ENCODE measurements at regions not wholly inside any gene's neighbourhood (a gene's known extent, or its start where the extent isn't known, plus 50 kb on each side); places are given as distances from the start of the nearest gene placed in this dataset.

DNA sequence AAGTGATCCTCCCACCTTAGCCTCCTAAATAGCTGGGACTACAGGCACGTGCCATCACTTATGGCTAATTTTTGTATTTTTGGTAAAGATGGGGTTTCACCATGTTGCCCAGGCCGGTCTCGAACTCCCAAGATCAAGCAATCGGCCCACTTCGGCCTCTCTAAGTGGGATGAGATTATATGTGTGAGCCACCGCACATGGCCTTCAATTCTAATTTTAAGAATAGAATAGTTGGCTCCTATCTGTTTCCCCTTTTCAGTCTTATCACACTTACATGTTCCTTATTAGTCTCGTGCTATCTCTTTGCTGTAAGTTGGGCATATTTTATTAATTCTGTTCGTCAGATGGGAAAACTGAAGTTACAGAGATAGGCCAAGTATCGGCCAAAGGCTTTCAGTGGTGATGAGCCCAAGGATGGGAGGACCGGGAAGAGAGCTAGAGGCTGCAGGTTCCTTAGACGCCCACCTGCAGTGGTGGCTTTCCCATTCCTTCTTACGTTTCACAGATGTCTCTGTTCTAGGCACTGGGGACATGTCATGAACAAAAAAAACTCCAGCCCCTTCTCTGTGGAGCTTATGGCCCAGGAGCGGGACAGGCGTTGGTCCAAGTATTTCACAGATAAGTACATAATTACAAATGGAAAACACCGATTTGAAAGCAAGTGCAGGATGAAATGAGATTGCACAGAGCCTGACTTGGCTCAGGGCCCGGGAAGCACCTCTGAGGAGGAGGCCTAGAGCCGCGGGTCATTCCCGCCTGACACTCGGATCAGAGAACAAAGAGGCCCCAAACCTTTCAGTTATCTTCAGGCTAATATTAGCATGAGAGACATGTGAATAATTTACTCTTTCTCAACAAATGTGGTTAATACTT lies 91.1 kb upstream of the KLF13 start:
- TF ChIP-seq, protein P1, sequence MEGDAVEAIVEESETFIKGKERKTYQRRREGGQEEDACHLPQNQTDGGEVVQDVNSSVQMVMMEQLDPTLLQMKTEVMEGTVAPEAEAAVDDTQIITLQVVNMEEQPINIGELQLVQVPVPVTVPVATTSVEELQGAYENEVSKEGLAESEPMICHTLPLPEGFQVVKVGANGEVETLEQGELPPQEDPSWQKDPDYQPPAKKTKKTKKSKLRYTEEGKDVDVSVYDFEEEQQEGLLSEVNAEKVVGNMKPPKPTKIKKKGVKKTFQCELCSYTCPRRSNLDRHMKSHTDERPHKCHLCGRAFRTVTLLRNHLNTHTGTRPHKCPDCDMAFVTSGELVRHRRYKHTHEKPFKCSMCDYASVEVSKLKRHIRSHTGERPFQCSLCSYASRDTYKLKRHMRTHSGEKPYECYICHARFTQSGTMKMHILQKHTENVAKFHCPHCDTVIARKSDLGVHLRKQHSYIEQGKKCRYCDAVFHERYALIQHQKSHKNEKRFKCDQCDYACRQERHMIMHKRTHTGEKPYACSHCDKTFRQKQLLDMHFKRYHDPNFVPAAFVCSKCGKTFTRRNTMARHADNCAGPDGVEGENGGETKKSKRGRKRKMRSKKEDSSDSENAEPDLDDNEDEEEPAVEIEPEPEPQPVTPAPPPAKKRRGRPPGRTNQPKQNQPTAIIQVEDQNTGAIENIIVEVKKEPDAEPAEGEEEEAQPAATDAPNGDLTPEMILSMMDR (IDR thresholded peaks at IDR 0.05; ENCODE audit: insufficient read depth, low read depth, low read length), result no peak
- no peak overlapping the region for H3K4me3 ChIP-seq (ENCODE audit: low read depth, low read length)
- no peak for DNase-seq (ENCODE audit: low read depth)
- no peaks in the 10 kb centered on the region for H3K27me3 ChIP-seq (ENCODE audit: control insufficient read depth, insufficient read depth, low read length)
- ChIA-PET CTCF (interaction anchor here (1.7 kb wide), 1 partner anchor 21 kb away, joined by 8 read pairs; no protein-coding TSS in a partner anchor), POLR2A (no interaction called here)
- no peaks in the 10 kb centered on the region for H3K36me3 ChIP-seq (ENCODE audit: control insufficient read depth, insufficient read depth, low read length)

- TF ChIP-seq, protein P1 (IDR thresholded peaks at IDR 0.05; ENCODE audit: insufficient read depth, low read depth, low read length), result no peak
- H3K36me3 ChIP-seq (ENCODE audit: control insufficient read depth, insufficient read depth, low read length), result no peaks in the 10 kb centered on the region
- H3K4me3 ChIP-seq (ENCODE audit: low read depth, low read length), result no peak overlapping the region
- H3K27me3 ChIP-seq (ENCODE audit: control insufficient read depth, insufficient read depth, low read length), result no peaks in the 10 kb centered on the region
- CTCF ChIA-PET, result interaction anchor here (1.7 to 2.5 kb wide), 2 partner anchors 16 to 21 kb away, joined by 8 to 18 read pairs; no protein-coding TSS in a partner anchor
- DNase-seq (ENCODE audit: low read depth), result peak; percentile 69
- POLR2A ChIA-PET, result no interaction called here
Measured at GRCh38 chr15:31236184-31237042, 90.2 kb upstream of the KLF13 start.

DNA sequence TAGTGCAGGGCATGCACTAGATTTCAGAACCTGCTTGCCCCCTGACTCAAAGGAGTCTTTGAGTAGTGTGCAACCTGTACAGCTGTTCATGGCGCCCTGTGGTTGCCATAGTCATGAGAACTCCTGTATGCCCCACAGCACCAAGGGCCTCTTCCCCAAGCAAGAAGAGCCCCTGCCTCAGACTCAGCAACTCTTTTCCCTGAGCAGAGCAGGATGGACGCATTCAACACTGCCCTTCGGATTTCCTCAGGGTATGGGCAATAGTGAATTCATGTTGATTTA lies 89.7 kb upstream of the KLF13 start:
- POLR2A ChIA-PET, result no interaction called here
- CTCF ChIA-PET, result interaction anchor here (1.3 to 2.5 kb wide), 3 partner anchors 16 to 252 kb away, joined by 6 to 18 read pairs (median 8); no protein-coding TSS in a partner anchor
- no peak for DNase-seq (ENCODE audit: low read depth)

GRCh38 chr15:31238906-31239305 lies 87.7 kb upstream of the KLF13 start:
- no peak for DNase-seq (ENCODE audit: low read depth)
- Histone ChIP-seq H3K36me3 (ENCODE audit: control insufficient read depth, insufficient read depth, low read length) (no peaks in the 10 kb centered on the region), H3K4me3 (ENCODE audit: low read depth, low read length) (no peak overlapping the region), H3K27me3 (ENCODE audit: control insufficient read depth, insufficient read depth, low read length) (no peaks in the 10 kb centered on the region)
- TF ChIP-seq, protein P1 (IDR thresholded peaks at IDR 0.05; ENCODE audit: insufficient read depth, low read depth, low read length), result no peak
- ChIA-PET POLR2A (no interaction called here), CTCF (no interaction called here)

More for the DNA sequence above, 89.7 kb upstream of the KLF13 start:
- no peaks in the 10 kb centered on the region for H3K36me3 ChIP-seq (ENCODE audit: control insufficient read depth, insufficient read depth, low read length)
- TF ChIP-seq, protein P1 (IDR thresholded peaks at IDR 0.05; ENCODE audit: insufficient read depth, low read depth, low read length), result no peak
- no peak overlapping the region for H3K4me3 ChIP-seq (ENCODE audit: low read depth, low read length)
- no peaks in the 10 kb centered on the region for H3K27me3 ChIP-seq (ENCODE audit: control insufficient read depth, insufficient read depth, low read length)

DNA sequence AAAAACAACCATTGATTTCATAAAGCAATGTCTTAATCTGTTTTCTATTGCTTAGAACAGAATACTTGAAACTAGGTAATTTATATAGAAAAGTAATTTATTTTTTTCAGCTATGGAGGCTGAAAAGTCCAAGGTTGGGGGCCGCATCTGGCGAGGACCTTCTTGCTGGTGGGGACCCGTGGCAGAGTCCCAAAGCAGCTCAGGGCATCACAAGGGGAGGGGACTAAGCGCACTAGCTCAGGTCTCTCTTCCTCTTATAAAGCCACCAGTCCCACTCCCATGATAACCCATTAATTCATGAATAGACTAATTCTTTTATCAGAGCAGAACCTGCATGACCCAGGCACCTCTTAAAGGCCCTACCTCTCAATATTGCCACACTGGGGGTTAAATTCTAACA lies 87.2 kb upstream of the KLF13 start:
- ChIA-PET CTCF (interaction anchor here (1.3 kb wide), 1 partner anchor 196 kb away, joined by 5 read pairs; no protein-coding TSS in a partner anchor), POLR2A (no interaction called here)
- TF ChIP-seq, protein P1 (IDR thresholded peaks at IDR 0.05; ENCODE audit: insufficient read depth, low read depth, low read length), result no peak
- no peaks in the 10 kb centered on the region for H3K36me3 ChIP-seq (ENCODE audit: control insufficient read depth, insufficient read depth, low read length)
- H3K27me3 ChIP-seq (ENCODE audit: control insufficient read depth, insufficient read depth, low read length), result no peaks in the 10 kb centered on the region; the same call in 1 of the 2 replicates
- DNase-seq (ENCODE audit: low read depth), result no peak
- no peak overlapping the region for H3K4me3 ChIP-seq (ENCODE audit: low read depth, low read length)
